HG03354 (cell line): ENCODE measurements at regions not wholly inside any gene's neighbourhood (a gene's known extent, or its start where the extent isn't known, plus 50 kb on each side); places are given as distances from the start of the nearest gene placed in this dataset.

ENCODE experiments used
- ATAC-seq: cut with Tn5 transposase; IDR thresholded peaks from one replicate; pipeline ENCODE4 v1.9.1; 2021; ENCODE audit warnings: mild to moderate bottlenecking; ENCODE audit not compliant: unreplicated experiment, poor library complexity, severe bottlenecking

- ATAC-seq, result peak; percentile 50
Measured at GRCh38 chr12:91901381-91902074, 244.1 kb downstream of the BTG1 start.

GRCh38 chr12:91900971-91901370 is 244.7 kb downstream of the BTG1 start:
- ATAC-seq, result no peak

GRCh38 chr12:91899056-91899455 is 246.6 kb downstream of the BTG1 start:
- ATAC-seq, result no peak

GRCh38 chr12:91897025-91897515 is 248.6 kb downstream of the BTG1 start:
- ATAC-seq, result no peak

- ATAC-seq, result no peak
Measured at GRCh38 chr12:91896286-91897024, 249.2 kb downstream of the BTG1 start.

GRCh38 chr12:91894911-91895310 is 250.7 kb downstream of the BTG1 start:
- ATAC-seq, result no peak

- no peak for ATAC-seq
Measured at GRCh38 chr12:91893476-91893875, 252.2 kb downstream of the BTG1 start.

GRCh38 chr12:91892081-91892855 is 253.4 kb downstream of the BTG1 start:
- no peak for ATAC-seq

GRCh38 chr12:91890742-91891141 is 254.9 kb downstream of the BTG1 start:
- ATAC-seq, result no peak

GRCh38 chr12:91889910-91890309 is 255.7 kb downstream of the BTG1 start:
- no peak for ATAC-seq

GRCh38 chr12:91889059-91889458 is 256.6 kb downstream of the BTG1 start:
- no peak for ATAC-seq

- ATAC-seq, result no peak
Measured at GRCh38 chr12:91887957-91888356, 257.7 kb downstream of the BTG1 start.

GRCh38 chr12:91885851-91886731 is 259.6 kb downstream of the BTG1 start:
- ATAC-seq, result no peak

- no peak for ATAC-seq
Measured at GRCh38 chr12:91884230-91884629, 261.4 kb downstream of the BTG1 start.

- no peak for ATAC-seq
Measured at GRCh38 chr12:91883811-91884210, 261.8 kb downstream of the BTG1 start.

GRCh38 chr12:91882910-91883309 is 262.7 kb downstream of the BTG1 start:
- no peak for ATAC-seq

- no peak for ATAC-seq
Measured at GRCh38 chr12:91880528-91880927, 265.1 kb downstream of the BTG1 start.

- ATAC-seq, result no peak
Measured at GRCh38 chr12:91877456-91878235, 268.0 kb downstream of the BTG1 start.

GRCh38 chr12:91877022-91877421 is 268.6 kb downstream of the BTG1 start:
- peak; percentile 84 for ATAC-seq
